ENCODE measurements at regions not wholly inside any gene's neighbourhood (a gene's known extent, or its start where the extent isn't known, plus 50 kb on each side); places are given as distances from the start of the nearest gene placed in this dataset.

- ChIA-PET CTCF (no interaction called here), POLR2A (no interaction called here), RAD21 (ENCODE audit: low non-redundant PET in 1 of 2, low total read pairs in 2 of 2, uncharacterized antibody in 2 of 2, unreplicated experiment in 2 of 2) (interaction anchor here in 1 of 2 experiments (0.7 kb wide), 1 partner anchor 609 kb away, joined by 6 read pairs; no protein-coding TSS in a partner anchor)
- H3K9me2 ChIP-seq (ENCODE audit: insufficient read depth) = no peaks in the 10 kb centered on the region
- no peak overlapping the region for H3K9ac ChIP-seq (ENCODE audit: low read length)
- H3K4me2 ChIP-seq (ENCODE audit: low read length) = no peak overlapping the region
- no TSS peak for BruUV-seq (replicated peaks)
- H3K4me1 ChIP-seq (ENCODE audit: control insufficient read depth in 1 of 2, insufficient read depth in 2 of 2, low read length in 2 of 2) = no peaks in the 10 kb centered on the region
- intact Hi-C loops (cut with micrococcal nuclease) = no loop called here
- no peak for DNase-seq (ENCODE audit: low read depth, low spot score)
- no peaks in the 10 kb centered on the region for H3K36me3 ChIP-seq (ENCODE audit: control insufficient read depth in 1 of 2, insufficient read depth in 2 of 2, low read length in 2 of 2)
- no peaks in the 10 kb centered on the region for H3K27me3 ChIP-seq (ENCODE audit: insufficient read depth, low read length)
- no peak overlapping the region for H3K27ac ChIP-seq (ENCODE audit: low read depth, low read length)
- no peak for TF ChIP-seq SIN3A (IDR thresholded peaks at IDR 0.05; ENCODE audit: low read depth)
- no peak for TF ChIP-seq MAX (IDR thresholded peaks at IDR 0.05)
- no peak for TF ChIP-seq REST (IDR thresholded peaks at IDR 0.05; ENCODE audit: low read depth)
- TF ChIP-seq RAD21 (IDR thresholded peaks at IDR 0.05; ENCODE audit: low read depth) = no peak
- no peak for TF ChIP-seq CBX3 (IDR thresholded peaks at IDR 0.05; ENCODE audit: low read depth)
- TF ChIP-seq POLR2A (IDR thresholded peaks at IDR 0.05; ENCODE audit: borderline replicate concordance, extremely low read depth, insufficient read depth, insufficient read length) = no peak
- no peak for TF ChIP-seq POLR2AphosphoS5 (IDR thresholded peaks at IDR 0.05; ENCODE audit: low read depth, low read length)
- no peak for TF ChIP-seq CTCF (IDR thresholded peaks at IDR 0.05 in 2 of 3, conservative IDR thresholded peaks at IDR 0.05 in 1 of 3; ENCODE audit: borderline replicate concordance in 1 of 3, insufficient read depth in 1 of 3, low read depth in 2 of 3, low read length in 2 of 3)
- H2AFZ ChIP-seq (ENCODE audit: low read depth, low read length, poor library complexity, severe bottlenecking) = no peak overlapping the region
- H3K79me2 ChIP-seq (ENCODE audit: insufficient read depth, low read length) = no peaks in the 10 kb centered on the region
- H3K9me3 ChIP-seq (ENCODE audit: control insufficient read depth in 1 of 2, insufficient read depth in 1 of 2, low read depth in 1 of 2, low read length in 2 of 2) = no peaks in the 10 kb centered on the region
- ATAC-seq = no peak
- no peaks in the 10 kb centered on the region for H4K20me1 ChIP-seq (ENCODE audit: insufficient read depth)
- H3K4me3 ChIP-seq (replicated peaks in 1 of 2; ENCODE audit: low read depth in 1 of 2, low read length in 2 of 2) = no peak overlapping the region
Observed at GRCh38 chr6:15102241-15102640, 143.6 kb upstream of the JARID2 start.

All from HCT116 (cell line).